AG04450 (cell line): ENCODE measurements at regions not wholly inside any gene's neighbourhood (a gene's known extent, or its start where the extent isn't known, plus 50 kb on each side); places are given as distances from the start of the nearest gene placed in this dataset.
A peak's percentile ranks its signal among the peaks of the same experiment; 100 is the strongest.

Experiments used
- CTCF ChIA-PET: fragments of 300-600, 350-600 bp; formaldehyde crosslinking; extraction: SDS; loops from one replicate; lab custom pipeline; 2022; ENCODE audit warnings: antibody characterized with exemption, inconsistent platforms; lab: Charles Lee
- POLR2A ChIA-PET: fragments of 350-600 bp; formaldehyde crosslinking; extraction: SDS; loops from one replicate; lab custom pipeline; 2021; ENCODE audit warnings: antibody characterized with exemption, inconsistent platforms; lab: Yijun Ruan, JAX
- DNase-seq: peaks from one replicate; pipeline ENCODE4 v3.0.0-alpha.2; 2011; ENCODE audit warnings: low read depth, low spot score
- H3K27ac ChIP-seq: one replicate; pipeline ENCODE4 v1.5.1; 2012; ENCODE audit warnings: low read depth, low read length, control low read depth
- H3K27me3 ChIP-seq: one replicate; pipeline ENCODE4 v1.6.0; 2012; ENCODE audit warnings: low read length; ENCODE audit not compliant: control insufficient read depth, insufficient read depth
- H3K4me3 ChIP-seq: 2 replicates; pipeline ENCODE4 v1.5.1; 2011; ENCODE audit warnings: mild to moderate bottlenecking, low read depth, low read length, control low read depth
- H3K9me3 ChIP-seq: 2 replicates; pipeline ENCODE4 v1.5.1; 2012; ENCODE audit warnings: low read length; ENCODE audit not compliant: control insufficient read depth, insufficient read depth
- CTCF ChIP-seq: IDR thresholded peaks from 2 replicates; pipeline ENCODE4 v1.5.1; 2011; ENCODE audit warnings: low read depth, low read length, control low read depth, inconsistent platforms

GRCh38 chr6:80537118-80537972 lies 430.9 kb downstream of the BCKDHB start:
- Histone ChIP-seq H3K9me3 (peaks cover 5% of the 10 kb centered on the region; the same call in 1 of the 2 replicates), H3K4me3 (no peak overlapping the region), H3K27me3 (no peaks in the 10 kb centered on the region), H3K27ac (peak overlapping the region; percentile 85)
- no peak for TF ChIP-seq CTCF
- no peak for DNase-seq
- POLR2A ChIA-PET, result interaction anchor here (0.5 kb wide), 1 partner anchor 10 kb away, joined by 4 read pairs; no protein-coding TSS in a partner anchor
- CTCF ChIA-PET, result interaction anchor here (0.6 to 1.6 kb wide), 3 partner anchors 321 to 1374 kb away, joined by 3 to 5 read pairs (median 3); no protein-coding TSS in a partner anchor

GRCh38 chr6:80535914-80536565 lies 429.6 kb downstream of the BCKDHB start:
- TF ChIP-seq CTCF, result no peak
- DNase-seq, result no peak
- H3K27ac ChIP-seq, result peak overlapping the region; percentile 55
- H3K9me3 ChIP-seq, result peaks cover 5% of the 10 kb centered on the region; the same call in 1 of the 2 replicates
- POLR2A ChIA-PET, result no interaction called here
- no peaks in the 10 kb centered on the region for H3K27me3 ChIP-seq
- CTCF ChIA-PET, result interaction anchor here (1.6 kb wide), 1 partner anchor 322 kb away, joined by 3 read pairs; no protein-coding TSS in a partner anchor
- H3K4me3 ChIP-seq, result no peak overlapping the region

- CTCF ChIA-PET, result no interaction called here
- no peak for DNase-seq
- peaks cover 5% of the 10 kb centered on the region; the same call in 1 of the 2 replicates for H3K9me3 ChIP-seq
These were observed 425.5 kb downstream of the BCKDHB start for GRCh38 chr6:80531681-80532619.

GRCh38 chr6:80530103-80530502 lies 423.6 kb downstream of the BCKDHB start:
- TF ChIP-seq CTCF, result no peak
- Histone ChIP-seq H3K27ac (no peak overlapping the region), H3K4me3 (no peak overlapping the region), H3K9me3 (peaks cover 3% of the 10 kb centered on the region; the same call in 1 of the 2 replicates), H3K27me3 (no peaks in the 10 kb centered on the region)
- DNase-seq, result no peak
- POLR2A ChIA-PET, result no interaction called here
- CTCF ChIA-PET, result interaction anchor here (1.3 kb wide), 1 partner anchor 105 kb away, joined by 3 read pairs; no protein-coding TSS in a partner anchor

More at GRCh38 chr6:80531681-80532619, 425.5 kb downstream of the BCKDHB start:
- Histone ChIP-seq H3K27me3 (no peaks in the 10 kb centered on the region), H3K4me3 (no peak overlapping the region), H3K27ac (no peak overlapping the region)
- no peak for TF ChIP-seq CTCF
- POLR2A ChIA-PET, result no interaction called here
